ENCODE measurements at regions not wholly inside any gene's neighbourhood (a gene's known extent, or its start where the extent isn't known, plus 50 kb on each side); places are given as distances from the start of the nearest gene placed in this dataset.

DNA sequence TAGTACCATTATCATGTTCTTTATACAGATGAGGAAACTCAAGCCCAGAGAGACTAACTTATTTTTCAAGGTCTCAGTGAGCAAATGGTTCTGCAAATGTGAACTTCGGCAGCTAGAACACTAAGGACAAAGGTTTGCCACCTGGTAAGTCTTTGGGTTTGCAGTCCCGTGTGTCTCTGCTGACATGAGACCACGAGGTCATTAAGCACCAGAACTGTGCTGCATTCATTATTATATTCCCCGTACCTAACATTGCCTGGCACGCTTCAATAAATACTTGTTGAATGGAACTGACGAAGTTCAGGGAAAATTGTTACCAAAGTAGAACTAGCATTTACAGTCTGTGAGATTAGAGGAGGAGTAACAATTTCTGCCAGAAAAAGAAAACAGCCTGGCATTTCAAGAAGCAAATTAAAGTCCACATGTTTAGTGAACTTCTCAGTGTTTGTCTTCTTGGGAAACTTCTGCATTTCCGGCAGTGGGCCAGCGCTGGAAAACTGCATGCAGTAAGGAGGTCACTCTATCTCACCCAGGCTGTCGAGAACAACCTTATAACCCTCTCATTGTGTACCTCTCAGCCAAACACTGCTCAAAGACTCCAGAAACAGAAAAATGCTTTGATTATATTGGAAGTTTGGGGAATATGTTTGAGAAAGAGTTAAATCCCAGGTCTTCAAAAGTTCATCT is 67.4 kb upstream of the CPEB2 start:
- H3K4me1 ChIP-seq = no peaks in the 10 kb centered on the region
- TF ChIP-seq, protein P1, sequence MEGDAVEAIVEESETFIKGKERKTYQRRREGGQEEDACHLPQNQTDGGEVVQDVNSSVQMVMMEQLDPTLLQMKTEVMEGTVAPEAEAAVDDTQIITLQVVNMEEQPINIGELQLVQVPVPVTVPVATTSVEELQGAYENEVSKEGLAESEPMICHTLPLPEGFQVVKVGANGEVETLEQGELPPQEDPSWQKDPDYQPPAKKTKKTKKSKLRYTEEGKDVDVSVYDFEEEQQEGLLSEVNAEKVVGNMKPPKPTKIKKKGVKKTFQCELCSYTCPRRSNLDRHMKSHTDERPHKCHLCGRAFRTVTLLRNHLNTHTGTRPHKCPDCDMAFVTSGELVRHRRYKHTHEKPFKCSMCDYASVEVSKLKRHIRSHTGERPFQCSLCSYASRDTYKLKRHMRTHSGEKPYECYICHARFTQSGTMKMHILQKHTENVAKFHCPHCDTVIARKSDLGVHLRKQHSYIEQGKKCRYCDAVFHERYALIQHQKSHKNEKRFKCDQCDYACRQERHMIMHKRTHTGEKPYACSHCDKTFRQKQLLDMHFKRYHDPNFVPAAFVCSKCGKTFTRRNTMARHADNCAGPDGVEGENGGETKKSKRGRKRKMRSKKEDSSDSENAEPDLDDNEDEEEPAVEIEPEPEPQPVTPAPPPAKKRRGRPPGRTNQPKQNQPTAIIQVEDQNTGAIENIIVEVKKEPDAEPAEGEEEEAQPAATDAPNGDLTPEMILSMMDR (IDR thresholded peaks at IDR 0.05) = no peak
- H3K27ac ChIP-seq = no peak overlapping the region
- 75 to 77% (median 75%) methylated on average over 9 of the region's 9 CpGs for WGBS, 3 donors
- DNase-seq (no peak), ATAC-seq (no peak)
- peaks cover 3% of the 10 kb centered on the region for H3K9me3 ChIP-seq
- no peaks in the 10 kb centered on the region for H3K36me3 ChIP-seq (ENCODE audit: insufficient read depth in 1 of 2, low read depth in 1 of 2)
- intact Hi-C loops (cut with DNase I) = no loop called here
- no peak overlapping the region for H3K4me3 ChIP-seq
- peaks cover 0 to 3% (median 3%) of the 10 kb centered on the region in 3 donors for H3K27me3 ChIP-seq (ENCODE audit: insufficient read depth in 3 of 3, low read length in 2 of 3)

GRCh38 chr4:14943749-14944148 is 58.5 kb upstream of the CPEB2 start:
- H3K27ac ChIP-seq = no peak overlapping the region
- intact Hi-C loops (cut with DNase I) = no loop called here
- H3K4me3 ChIP-seq = no peak overlapping the region
- no peaks in the 10 kb centered on the region for H3K36me3 ChIP-seq (ENCODE audit: insufficient read depth in 1 of 2, low read depth in 1 of 2)
- peaks cover 5% of the 10 kb centered on the region for H3K9me3 ChIP-seq
- DNase-seq (no peak), ATAC-seq (no peak)
- no peaks in the 10 kb centered on the region for H3K4me1 ChIP-seq
- WGBS, 3 donors = 45 to 63% (median 56%) methylated on average over 7 of the region's 7 CpGs
- no peaks in the 10 kb centered on the region for H3K27me3 ChIP-seq (ENCODE audit: insufficient read depth in 3 of 3, low read length in 2 of 3)
- TF ChIP-seq, protein P1 (IDR thresholded peaks at IDR 0.05) = no peak

DNA sequence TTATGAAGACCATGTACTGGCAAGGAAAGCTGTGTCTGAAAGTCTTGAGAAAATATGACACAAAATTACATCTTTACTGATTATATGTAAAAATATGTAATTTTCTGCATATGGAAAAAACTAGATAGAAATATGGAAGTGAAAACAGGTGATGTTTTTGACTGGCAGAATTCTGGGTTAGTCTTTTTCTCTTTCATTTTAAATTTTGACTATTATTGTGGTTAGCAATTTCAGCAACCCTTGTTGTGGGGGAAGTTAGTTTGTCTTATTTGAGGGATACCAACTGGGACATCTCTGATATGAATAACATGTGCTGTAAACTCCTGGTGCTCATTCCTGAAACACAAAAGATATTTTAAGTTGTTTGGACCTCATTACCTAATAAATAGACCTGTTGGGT is 49.9 kb upstream of the CPEB2 start:
- no peak overlapping the region for H3K4me3 ChIP-seq
- H3K36me3 ChIP-seq (ENCODE audit: insufficient read depth in 1 of 2, low read depth in 1 of 2) = no peaks in the 10 kb centered on the region
- H3K27me3 ChIP-seq (ENCODE audit: insufficient read depth in 3 of 3, low read length in 2 of 3) = no peaks in the 10 kb centered on the region
- ATAC-seq (no peak), DNase-seq (no peak)
- H3K27ac ChIP-seq = no peak overlapping the region
- intact Hi-C loops (cut with DNase I) = no loop called here
- no peaks in the 10 kb centered on the region for H3K9me3 ChIP-seq
- TF ChIP-seq, protein P1 (IDR thresholded peaks at IDR 0.05) = no peak
- no peaks in the 10 kb centered on the region for H3K4me1 ChIP-seq
